Fibroblast of lung (primary cell): ENCODE measurements at regions not wholly inside any gene's neighbourhood (a gene's known extent, or its start where the extent isn't known, plus 50 kb on each side); places are given as distances from the start of the nearest gene placed in this dataset.

Experiments
- CTCF ChIP-seq, 2 donors: IDR thresholded peaks in 1 of 2; conservative IDR thresholded peaks in 1 of 2; 1 replicate in 1 of 2; 2 replicates in 1 of 2; pipeline ENCODE4 v1.5.1; 2011 to 2012; ENCODE audit warnings: low read length in 2 of 2, control low read depth in 1 of 2, inconsistent platforms in 1 of 2, low read depth in 1 of 2, mild to moderate bottlenecking in 1 of 2
- EZH2 ChIP-seq: IDR thresholded peaks from 2 replicates; pipeline ENCODE4 v1.5.1; 2012; ENCODE audit warnings: low read length, control low read depth, mild to moderate bottlenecking; ENCODE audit errors: missing control alignments

- TF ChIP-seq CTCF (conservative IDR thresholded peaks at IDR 0.05 in 1 of 2, IDR thresholded peaks at IDR 0.05 in 1 of 2; ENCODE audit: low read depth in 1 of 2, low read length in 2 of 2), result no peak
- TF ChIP-seq EZH2, result no peak
These were observed 124.9 kb downstream of the ANKRD60 start for GRCh38 chr20:58103517-58103904.
